NOMO-1 treated with DMSO at 0.1 percent for 48 hours (cell line): ENCODE measurements at regions not wholly inside any gene's neighbourhood (a gene's known extent, or its start where the extent isn't known, plus 50 kb on each side); places are given as distances from the start of the nearest gene placed in this dataset.
A peak's percentile ranks its signal among the peaks of the same experiment; 100 is the strongest.
"Not testable (repeated sequence)": the region's sequence is repeated elsewhere in the genome, so short reads cannot be mapped to it uniquely, and the experiment has no call there.

Experiments
- DNase-seq: peaks from one replicate; lab custom pipeline; 2025; ENCODE audit not compliant: unreplicated experiment; lab: John Stamatoyannopoulos, UW

- peak; percentile 1 for DNase-seq
These were observed 75.3 kb upstream of the SYT10 start for GRCh38 chr12:33514893-33515292.

- no peak for DNase-seq
These were observed 79.9 kb upstream of the SYT10 start for GRCh38 chr12:33519566-33519965.

DNA sequence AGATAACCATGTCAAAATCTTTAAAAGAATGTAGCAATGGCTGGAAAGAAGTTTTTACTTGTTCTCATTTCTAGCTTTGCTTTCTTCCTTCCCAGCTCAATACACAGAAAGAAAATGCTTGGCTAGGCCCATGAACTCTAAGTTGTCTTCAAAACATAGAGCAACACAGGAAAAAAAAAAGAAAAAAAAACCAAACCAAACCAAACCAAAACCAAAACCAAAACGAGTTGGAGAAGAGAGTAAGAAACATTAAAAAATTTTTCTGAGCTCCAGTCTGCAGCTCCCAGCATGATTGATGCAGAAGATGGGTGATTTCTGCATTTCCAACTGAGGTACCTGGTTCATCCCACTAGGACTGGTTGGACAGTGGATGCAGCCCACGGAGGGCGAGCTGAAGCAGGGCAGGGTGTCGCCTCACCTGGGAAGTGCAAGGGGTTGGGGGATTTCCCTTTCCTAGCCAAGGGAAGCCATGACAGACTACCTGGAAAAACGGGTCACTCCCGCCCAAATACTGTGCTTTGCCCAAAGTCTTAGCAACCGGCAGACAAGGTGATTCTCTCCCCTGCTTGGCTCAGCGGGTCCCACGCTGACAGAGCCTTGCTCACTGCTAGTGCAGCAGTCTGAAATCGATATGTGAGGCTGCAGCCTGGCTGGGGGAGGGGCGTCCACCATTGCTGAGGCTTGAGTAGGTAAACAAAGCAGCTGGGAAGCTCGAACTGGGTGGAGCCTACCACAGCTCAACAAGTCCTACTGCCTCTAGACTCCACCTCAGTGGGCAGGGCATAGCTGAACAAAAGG, 81.1 kb upstream of the SYT10 start:
- not testable (repeated sequence) for DNase-seq

GRCh38 chr12:33529031-33529430, 89.4 kb upstream of the SYT10 start:
- DNase-seq, result peak; percentile 79

- peak; percentile 93 for DNase-seq
These were observed 90.2 kb upstream of the SYT10 start for GRCh38 chr12:33529810-33530209.

GRCh38 chr12:33531261-33531660, 91.6 kb upstream of the SYT10 start:
- no peak for DNase-seq

DNA sequence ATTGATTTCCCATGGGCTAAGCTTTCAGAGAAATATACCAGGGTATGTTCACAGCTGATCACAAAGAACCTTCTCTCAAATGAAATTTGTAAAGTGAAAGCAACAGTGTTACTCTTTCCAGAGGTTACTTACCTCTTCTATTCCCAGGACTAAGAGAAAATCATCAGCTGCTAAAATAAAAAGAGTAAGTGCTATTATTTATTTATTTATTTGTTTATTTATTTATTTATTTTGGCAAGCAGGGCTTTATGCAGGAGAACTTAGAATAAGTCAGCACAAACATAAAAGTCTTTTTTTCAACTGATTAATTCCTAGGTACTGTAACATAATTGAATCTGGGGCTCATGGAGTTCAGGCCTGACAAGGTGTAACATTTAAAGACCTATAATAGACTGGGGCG, 93.9 kb upstream of the SYT10 start:
- no peak for DNase-seq

- no peak for DNase-seq
These were observed 96.8 kb upstream of the SYT10 start for GRCh38 chr12:33536431-33536830.

- no peak for DNase-seq
These were observed 106.4 kb upstream of the SYT10 start for GRCh38 chr12:33546004-33546403.

GRCh38 chr12:33547084-33547483, 107.5 kb upstream of the SYT10 start:
- no peak for DNase-seq

GRCh38 chr12:33550214-33550613, 110.6 kb upstream of the SYT10 start:
- not testable (repeated sequence) for DNase-seq

GRCh38 chr12:33551006-33551405, 111.4 kb upstream of the SYT10 start:
- DNase-seq, result no peak

DNA sequence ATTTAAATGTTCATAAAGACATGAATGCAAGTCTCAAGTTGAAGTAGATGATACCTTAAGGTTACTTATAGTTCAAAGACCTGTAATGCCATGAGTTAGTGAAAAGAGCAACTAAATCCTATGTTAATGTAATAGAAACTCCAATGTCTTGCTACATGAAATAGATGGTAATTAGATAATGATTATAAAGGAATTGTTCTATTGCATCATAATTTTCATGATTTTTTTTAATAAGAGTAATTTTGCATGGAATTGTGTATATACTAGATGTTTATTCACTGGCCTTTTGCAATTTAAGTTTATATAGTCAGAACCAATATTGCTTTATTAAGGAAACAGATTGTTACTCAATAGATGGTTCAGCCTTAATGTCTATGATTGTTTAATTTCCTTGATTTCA, 115.5 kb upstream of the SYT10 start:
- no peak for DNase-seq

DNA sequence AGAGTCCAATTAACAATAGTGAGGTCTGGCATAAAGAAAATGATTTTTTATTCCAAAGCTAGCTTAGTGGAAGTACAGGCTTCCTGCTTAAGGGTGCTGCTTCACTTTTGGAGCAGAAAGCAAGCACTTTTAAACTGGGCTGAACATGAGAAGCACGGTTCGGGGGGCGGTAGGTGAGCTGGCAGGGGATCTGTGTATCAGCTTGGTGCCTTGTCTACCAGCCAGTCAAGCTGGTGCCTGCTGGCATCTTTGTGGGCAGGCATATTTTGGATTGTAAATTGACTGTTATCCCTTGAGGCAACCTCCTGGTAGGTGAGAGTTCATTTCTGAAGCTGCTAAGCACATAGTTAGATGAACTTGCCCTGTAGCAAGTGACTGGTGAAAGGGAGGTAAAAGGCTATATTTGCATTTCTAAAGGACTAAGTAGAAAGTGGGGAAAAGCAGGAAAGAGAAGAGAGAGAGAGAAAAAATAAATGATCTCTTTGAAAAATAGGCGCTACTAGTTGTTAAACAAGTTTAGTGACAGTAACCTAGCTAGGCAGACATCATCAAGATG, 121.1 kb upstream of the SYT10 start:
- DNase-seq, result no peak

- DNase-seq, result no peak
These were observed 122.8 kb upstream of the SYT10 start for GRCh38 chr12:33562401-33562800.

DNA sequence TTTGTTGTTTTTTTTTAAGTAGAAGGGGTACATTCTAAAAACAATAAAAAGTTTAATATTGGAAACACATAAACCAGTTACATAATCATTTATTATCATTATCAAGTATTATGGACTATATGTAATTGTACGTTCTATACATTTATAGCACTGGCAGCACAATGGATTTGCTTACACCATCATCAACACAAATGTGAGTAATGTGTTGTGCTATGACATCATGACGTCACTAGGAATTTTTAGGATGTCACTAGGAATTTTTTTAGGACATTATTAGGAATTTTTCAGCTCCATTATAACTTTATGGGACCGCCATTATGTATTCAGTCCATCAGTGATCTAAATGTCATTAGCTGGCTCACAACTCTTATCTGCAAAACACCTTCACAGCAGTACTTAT, 126.8 kb upstream of the SYT10 start:
- no peak for DNase-seq

DNA sequence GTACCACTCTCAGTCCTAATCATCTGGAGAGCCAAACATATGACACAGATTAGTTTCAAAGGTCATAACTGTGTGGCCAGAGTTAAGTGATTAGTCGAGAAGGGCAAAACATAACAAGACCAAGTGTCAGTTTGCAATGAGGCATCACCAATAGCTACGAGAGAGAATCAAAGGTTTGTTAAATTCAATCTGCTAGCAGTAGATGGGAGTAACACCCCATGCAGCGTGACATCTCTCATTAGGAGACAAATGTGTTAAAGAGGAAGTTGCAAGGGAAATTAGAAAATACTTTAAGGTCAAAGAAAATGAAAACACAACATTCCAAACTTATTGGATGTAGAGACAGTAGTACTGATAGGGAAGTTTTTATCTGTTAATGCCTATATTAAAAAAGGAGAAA, 135.7 kb upstream of the SYT10 start:
- DNase-seq, result peak; percentile 36

DNA sequence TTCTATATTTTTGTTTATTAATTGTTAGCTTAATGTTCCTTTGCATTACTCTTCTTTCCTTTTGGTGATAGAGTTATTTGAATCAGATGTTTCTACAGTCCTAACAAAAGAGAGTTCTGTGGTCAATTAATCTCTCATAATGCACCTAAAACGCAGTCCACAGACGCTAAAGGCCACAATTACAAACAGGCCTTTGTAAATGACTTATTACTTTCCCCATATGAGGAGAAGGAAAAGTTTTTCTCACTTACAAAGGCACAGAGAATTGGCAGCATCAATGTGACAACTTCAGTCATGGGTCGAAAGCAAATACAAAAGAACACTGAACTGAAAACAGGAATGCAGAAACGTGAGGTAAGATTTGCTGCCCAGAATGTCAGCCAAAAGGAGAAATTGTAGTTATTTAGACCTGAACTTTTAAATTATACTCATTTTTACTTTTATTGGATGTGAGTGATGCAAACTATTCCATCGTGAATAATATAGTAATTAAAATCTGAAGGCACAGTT, 142.0 kb upstream of the SYT10 start:
- peak; percentile 10 for DNase-seq

DNA sequence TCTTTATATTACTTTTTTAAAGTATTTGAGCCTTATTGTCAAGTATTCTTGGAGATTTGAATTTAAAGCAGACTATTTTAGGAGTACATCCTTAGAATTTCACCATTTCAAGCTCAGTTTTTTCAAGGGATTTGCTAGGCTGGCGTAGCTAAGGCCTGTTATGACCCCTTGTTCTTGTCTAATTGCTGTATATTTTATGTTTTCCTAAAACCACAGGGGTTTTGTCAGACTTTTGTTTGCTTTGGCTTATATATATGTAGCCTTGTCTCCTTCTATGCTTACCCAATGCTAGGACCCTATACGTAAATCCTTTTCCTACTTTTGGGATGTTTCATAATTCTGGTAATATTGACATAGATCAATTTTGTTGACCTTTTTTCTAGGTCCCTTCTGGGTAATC, 147.0 kb upstream of the SYT10 start:
- DNase-seq, result no peak

DNA sequence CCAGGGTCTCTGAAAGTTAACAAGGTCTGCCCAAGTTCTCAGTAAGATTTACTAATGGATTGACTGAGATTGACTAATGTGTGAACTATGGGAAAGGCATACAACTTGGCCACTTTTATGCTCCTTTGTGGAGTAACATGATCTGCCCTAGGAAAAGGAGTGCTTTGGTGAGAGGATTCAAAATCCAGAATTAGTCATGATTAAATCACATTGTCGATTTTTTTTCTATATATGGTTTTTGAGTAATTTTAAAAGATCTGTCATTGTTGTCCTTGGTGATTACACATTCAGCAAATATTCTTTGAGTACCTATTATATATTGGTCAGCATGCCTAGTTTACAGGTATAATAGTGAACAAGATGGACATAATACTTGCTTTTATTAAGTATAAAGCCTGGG, 147.7 kb upstream of the SYT10 start:
- DNase-seq, result no peak

GRCh38 chr12:33587784-33588712, 148.4 kb upstream of the SYT10 start:
- DNase-seq, result peak; percentile 97
